ENCODE measurements at regions not wholly inside any gene's neighbourhood (a gene's known extent, or its start where the extent isn't known, plus 50 kb on each side); places are given as distances from the start of the nearest gene placed in this dataset.

GRCh38 chr18:45519411-45520280 is 95.6 kb upstream of the SLC14A2 start:
- POLR2A ChIA-PET (ENCODE audit: low non-redundant PET) = no interaction called here

GRCh38 chr18:45521136-45521535 is 94.1 kb upstream of the SLC14A2 start:
- H3K27ac ChIP-seq = no peak overlapping the region
- DNase-seq (ENCODE audit: low spot score) = no peak
- no peak for TF ChIP-seq CTCF (conservative IDR thresholded peaks at IDR 0.05; ENCODE audit: low read depth)
- ChIA-PET CTCF (interaction anchor here (0.6 kb wide), 2 partner anchors 18 to 306 kb away, joined by 3 read pairs; no protein-coding TSS in a partner anchor), POLR2A (ENCODE audit: low non-redundant PET) (no interaction called here)

More at GRCh38 chr18:45519411-45520280, 95.6 kb upstream of the SLC14A2 start:
- TF ChIP-seq CTCF (conservative IDR thresholded peaks at IDR 0.05; ENCODE audit: low read depth) = no peak
- DNase-seq (ENCODE audit: low spot score) = no peak
- no peak overlapping the region for H3K27ac ChIP-seq
- CTCF ChIA-PET = no interaction called here

GRCh38 chr18:45521777-45522176 is 93.5 kb upstream of the SLC14A2 start:
- ChIA-PET POLR2A (ENCODE audit: low non-redundant PET) (no interaction called here), CTCF (no interaction called here)
- no peak overlapping the region for H3K27ac ChIP-seq
- no peak for TF ChIP-seq CTCF (conservative IDR thresholded peaks at IDR 0.05; ENCODE audit: low read depth)
- DNase-seq (ENCODE audit: low spot score) = no peak

GRCh38 chr18:45522371-45522770 is 92.9 kb upstream of the SLC14A2 start:
- ChIA-PET CTCF (no interaction called here), POLR2A (ENCODE audit: low non-redundant PET) (no interaction called here)
- no peak overlapping the region for H3K27ac ChIP-seq
- TF ChIP-seq CTCF (conservative IDR thresholded peaks at IDR 0.05; ENCODE audit: low read depth) = no peak
- DNase-seq (ENCODE audit: low spot score) = no peak

GRCh38 chr18:45525301-45525700 is 90.0 kb upstream of the SLC14A2 start:
- TF ChIP-seq CTCF (conservative IDR thresholded peaks at IDR 0.05; ENCODE audit: low read depth) = no peak
- ChIA-PET CTCF (interaction anchor here (0.7 kb wide), 1 partner anchor 47 kb away, joined by 3 read pairs; no protein-coding TSS in a partner anchor), POLR2A (ENCODE audit: low non-redundant PET) (no interaction called here)
- no peak for DNase-seq (ENCODE audit: low spot score)
- no peak overlapping the region for H3K27ac ChIP-seq

- CTCF ChIA-PET = interaction anchor here (0.6 to 0.7 kb wide), 3 partner anchors 46 to 1140 kb away, joined by 3 read pairs; no protein-coding TSS in a partner anchor
- no peak overlapping the region for H3K27ac ChIP-seq
Measured at GRCh38 chr18:45526114-45526841, 89.0 kb upstream of the SLC14A2 start.

More at GRCh38 chr18:45526114-45526841, 89.0 kb upstream of the SLC14A2 start:
- DNase-seq (ENCODE audit: low spot score) = no peak
- TF ChIP-seq CTCF (conservative IDR thresholded peaks at IDR 0.05; ENCODE audit: low read depth) = no peak
- POLR2A ChIA-PET (ENCODE audit: low non-redundant PET) = no interaction called here
